ENCODE measurements at regions not wholly inside any gene's neighbourhood (a gene's known extent, or its start where the extent isn't known, plus 50 kb on each side); places are given as distances from the start of the nearest gene placed in this dataset.
"Not testable (repeated sequence)": the region's sequence is repeated elsewhere in the genome, so short reads cannot be mapped to it uniquely, and the experiment has no call there.

DNA sequence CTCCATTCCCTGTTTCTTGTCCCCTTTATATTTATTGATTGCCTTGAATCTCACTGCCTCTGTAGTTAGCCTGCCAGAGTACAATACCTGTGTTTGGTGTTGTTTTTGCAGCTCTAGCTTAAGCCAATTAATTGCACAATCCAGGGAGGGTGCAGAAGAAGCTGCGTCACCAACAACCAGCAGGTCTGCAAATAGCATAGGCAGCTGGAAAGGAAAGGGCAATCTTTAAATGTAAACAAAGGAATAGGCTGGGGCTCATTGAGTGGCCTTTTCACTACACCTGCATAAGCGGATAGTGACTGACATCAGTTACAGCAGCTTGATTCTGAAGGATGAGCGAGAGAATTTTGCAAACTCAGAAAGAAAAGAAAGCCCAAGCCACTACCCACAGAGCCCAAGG is 106.8 kb upstream of the RAI2 start:
- TF ChIP-seq, protein P1, sequence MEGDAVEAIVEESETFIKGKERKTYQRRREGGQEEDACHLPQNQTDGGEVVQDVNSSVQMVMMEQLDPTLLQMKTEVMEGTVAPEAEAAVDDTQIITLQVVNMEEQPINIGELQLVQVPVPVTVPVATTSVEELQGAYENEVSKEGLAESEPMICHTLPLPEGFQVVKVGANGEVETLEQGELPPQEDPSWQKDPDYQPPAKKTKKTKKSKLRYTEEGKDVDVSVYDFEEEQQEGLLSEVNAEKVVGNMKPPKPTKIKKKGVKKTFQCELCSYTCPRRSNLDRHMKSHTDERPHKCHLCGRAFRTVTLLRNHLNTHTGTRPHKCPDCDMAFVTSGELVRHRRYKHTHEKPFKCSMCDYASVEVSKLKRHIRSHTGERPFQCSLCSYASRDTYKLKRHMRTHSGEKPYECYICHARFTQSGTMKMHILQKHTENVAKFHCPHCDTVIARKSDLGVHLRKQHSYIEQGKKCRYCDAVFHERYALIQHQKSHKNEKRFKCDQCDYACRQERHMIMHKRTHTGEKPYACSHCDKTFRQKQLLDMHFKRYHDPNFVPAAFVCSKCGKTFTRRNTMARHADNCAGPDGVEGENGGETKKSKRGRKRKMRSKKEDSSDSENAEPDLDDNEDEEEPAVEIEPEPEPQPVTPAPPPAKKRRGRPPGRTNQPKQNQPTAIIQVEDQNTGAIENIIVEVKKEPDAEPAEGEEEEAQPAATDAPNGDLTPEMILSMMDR (IDR thresholded peaks at IDR 0.05; ENCODE audit: extremely low read depth, missing control alignments) = no peak
- DNase-seq (ENCODE audit: low spot score) = no peak

DNA sequence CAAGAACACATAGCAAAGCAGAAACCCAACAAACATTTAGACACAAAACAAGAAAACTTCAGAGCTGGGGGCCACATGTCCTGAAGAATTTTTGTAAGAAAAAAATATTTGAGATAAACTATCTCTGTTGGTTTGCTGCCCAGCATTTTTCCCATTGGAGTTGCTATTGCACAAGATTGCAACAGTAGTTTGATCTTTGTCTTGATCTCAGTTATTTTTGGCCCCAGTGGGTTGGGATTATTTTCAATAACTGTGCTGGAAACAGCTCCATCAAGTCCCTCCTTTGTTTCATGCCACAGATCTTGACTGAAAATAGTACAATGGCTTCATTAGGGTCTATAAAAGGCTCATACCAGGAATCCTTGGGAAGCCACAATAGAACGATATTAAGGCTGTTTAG is 103.8 kb upstream of the RAI2 start:
- TF ChIP-seq, protein P1 (IDR thresholded peaks at IDR 0.05; ENCODE audit: extremely low read depth, missing control alignments) = no peak
- no peak for DNase-seq (ENCODE audit: low spot score)

DNA sequence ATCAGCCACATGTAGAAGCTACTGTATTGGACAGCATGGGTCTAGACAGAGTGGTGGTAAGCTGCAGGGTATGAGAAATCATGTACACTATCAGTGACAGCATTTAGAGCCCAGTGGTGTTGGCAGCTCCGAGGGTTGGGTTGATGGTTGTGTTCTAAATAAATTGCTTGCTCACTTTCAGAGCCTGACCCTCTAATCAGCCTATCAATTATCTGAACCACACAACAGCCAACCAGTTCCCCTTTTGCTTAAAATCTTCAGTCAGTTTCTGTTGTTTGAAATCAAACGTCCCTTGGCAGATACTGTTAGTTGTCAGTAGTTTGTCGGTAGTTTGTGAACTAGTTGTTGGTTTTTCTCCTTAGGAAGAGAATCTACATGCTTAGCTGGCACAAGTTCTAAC is 99.8 kb upstream of the RAI2 start:
- TF ChIP-seq, protein P1 (IDR thresholded peaks at IDR 0.05; ENCODE audit: extremely low read depth, missing control alignments) = no peak
- no peak for DNase-seq (ENCODE audit: low spot score)

DNA sequence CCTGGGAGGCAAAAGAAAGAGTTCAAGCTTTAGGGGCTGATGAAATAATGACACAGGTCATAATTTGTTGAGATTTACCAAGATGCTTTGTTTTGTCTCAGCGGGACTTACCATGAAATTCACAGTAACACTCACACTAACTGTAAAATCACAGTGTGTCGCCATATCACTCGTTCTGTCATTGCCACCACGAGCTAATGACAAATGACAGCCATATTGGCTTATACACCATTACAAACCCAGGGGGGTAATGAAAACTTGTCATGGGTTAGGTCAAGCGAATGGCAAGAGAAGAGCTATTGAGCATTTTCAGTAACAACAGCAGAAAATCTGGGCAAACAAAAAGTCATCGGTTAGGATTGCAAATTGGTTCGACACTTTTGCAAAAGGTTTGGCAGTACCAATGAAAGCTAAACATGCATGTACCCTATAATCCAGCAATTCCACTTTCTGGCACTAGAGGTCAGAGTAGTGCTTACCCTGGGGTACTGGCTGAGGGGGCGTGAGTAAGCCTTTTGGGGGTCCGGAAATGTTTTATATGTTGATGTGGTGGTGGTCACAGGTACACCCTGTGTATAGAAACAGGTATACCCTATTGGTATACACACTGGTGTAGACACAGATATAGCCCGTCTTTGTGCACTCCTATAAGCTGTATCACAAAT is 83.9 kb upstream of the RAI2 start:
- TF ChIP-seq, protein P1 (IDR thresholded peaks at IDR 0.05; ENCODE audit: extremely low read depth, missing control alignments) = peak; percentile 14
- DNase-seq (ENCODE audit: low spot score) = peak; percentile 1

DNA sequence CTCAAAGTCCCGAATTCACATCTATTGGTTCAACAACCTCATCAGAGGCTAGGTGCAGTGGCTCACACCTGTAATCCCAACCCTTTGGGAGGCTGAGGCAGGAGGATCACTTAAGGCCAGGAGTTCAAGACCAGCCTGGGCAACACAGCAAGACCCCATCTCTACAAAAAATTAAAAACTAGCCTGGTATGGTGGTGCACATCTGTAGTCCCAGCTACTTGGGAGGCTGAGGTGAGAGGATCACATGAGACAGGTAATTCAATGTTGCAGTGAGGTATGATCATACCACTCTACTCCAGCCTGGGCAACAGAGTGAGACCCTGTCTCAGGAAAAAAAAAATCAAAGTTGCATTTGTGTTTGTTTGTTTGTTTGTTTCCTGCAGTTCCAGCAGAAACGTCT is 80.1 kb upstream of the RAI2 start:
- DNase-seq (ENCODE audit: low spot score) = not testable (repeated sequence)

DNA sequence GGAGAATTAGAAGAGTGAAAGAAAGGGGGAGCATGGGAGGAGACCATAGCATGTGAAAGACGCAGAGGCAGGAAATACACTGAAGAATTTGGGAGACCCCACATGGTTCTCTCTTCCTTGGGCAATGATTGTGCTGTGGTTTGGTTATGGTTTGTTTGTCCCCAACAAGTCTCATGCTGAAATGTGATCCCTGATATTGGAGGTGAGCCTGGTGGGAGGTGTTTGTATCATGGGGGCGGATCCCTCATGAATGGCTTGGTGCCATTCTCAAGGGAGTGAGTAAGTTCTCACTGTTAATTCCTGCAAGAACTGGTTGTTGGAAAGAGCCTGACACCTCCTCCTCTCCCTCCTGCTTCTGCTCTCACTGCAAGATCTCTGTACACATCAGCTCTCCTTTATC is 78.6 kb upstream of the RAI2 start:
- DNase-seq (ENCODE audit: low spot score) = no peak
- TF ChIP-seq, protein P1 (IDR thresholded peaks at IDR 0.05; ENCODE audit: extremely low read depth, missing control alignments) = no peak

DNA sequence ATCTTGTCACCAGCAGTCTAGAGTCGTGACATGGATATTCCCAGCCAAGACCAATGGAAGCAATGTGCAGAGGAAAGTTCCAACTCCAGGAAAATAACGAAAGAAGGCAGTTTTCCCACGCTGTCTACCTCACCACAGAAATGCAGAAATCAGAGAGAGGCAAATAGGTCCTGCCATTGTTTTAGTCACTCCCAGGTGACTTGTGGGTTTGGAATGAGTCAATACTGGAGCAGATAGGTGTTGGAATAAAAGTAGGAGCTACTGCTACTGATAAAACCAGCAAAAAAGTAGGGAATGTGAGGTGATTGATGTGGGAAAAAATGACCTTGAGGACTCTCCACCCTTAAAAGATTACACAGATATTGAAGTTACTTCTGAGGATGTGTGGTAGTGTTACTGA is 72.8 kb upstream of the RAI2 start:
- DNase-seq (ENCODE audit: low spot score) = no peak
- TF ChIP-seq, protein P1 (IDR thresholded peaks at IDR 0.05; ENCODE audit: extremely low read depth, missing control alignments) = no peak

DNA sequence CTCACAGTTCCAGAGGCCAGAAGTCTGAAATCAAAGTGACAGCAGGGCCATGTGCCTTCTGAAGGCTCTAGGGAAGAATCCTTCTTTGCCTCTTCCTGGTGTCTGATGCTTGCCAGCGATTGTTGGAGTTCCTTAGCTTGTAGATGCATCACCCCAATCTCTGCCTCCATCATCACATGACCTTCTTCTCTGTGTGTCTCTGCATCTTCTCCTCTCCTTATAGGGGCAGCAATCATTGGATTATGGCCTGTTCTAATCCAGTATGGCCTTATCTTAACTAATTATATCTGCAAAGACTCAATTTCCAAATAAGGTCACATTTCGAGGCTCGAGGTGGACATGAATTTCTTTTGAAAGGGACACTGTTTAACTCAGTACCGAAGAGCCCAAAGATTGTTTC is 71.7 kb upstream of the RAI2 start:
- no peak for DNase-seq (ENCODE audit: low spot score)

More for the DNA sequence above, 71.7 kb upstream of the RAI2 start:
- TF ChIP-seq, protein P1 (IDR thresholded peaks at IDR 0.05; ENCODE audit: extremely low read depth, missing control alignments) = no peak

Measured in GM20000 (cell line).